CD4-positive, alpha-beta T cell treated with Interleukin-4 for 4 hours (primary cell): ENCODE measurements at regions not wholly inside any gene's neighbourhood (a gene's known extent, or its start where the extent isn't known, plus 50 kb on each side); places are given as distances from the start of the nearest gene placed in this dataset.
"Not testable (repeated sequence)": the region's sequence is repeated elsewhere in the genome, so short reads cannot be mapped to it uniquely, and the experiment has no call there.

ENCODE experiments used
- DNase-seq: peaks from one replicate; pipeline ENCODE4 v3.0.0-alpha.2; 2020

DNA sequence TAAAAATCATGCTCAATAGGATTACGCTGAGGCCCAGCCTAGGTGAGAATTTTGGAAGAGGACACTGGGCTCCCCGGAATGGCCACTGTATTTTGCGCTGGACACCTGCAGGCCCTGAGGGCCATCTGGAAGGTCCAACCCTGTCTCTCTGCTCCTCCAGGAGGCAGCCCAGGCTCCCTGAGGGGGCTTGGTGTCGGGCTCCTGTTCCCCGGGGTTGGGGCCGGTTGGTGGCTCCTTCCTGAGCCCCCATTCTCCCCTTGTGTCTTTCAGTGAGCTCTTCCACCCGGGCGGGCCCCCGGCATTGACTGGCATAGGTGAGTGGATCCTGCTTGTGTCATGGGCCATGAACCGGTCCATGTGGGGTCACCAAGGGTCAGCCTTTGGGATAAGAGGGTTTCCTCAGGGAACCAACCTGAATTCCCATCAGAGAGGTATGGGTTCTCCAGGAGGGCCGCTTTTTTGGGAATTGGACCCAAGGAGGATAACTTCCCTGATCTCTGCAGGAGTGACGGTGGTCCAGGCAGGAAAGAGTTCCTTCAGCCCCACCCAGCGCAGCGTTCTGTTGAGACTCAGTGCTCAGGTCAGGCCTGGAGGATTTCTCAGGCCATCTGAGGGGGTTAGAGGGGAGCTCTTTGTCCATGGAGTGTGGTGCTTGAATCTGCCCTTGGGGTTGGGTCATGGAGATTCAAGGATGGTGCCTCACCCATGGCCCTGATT lies 187.8 kb downstream of the UBE3A start:
- no peak for DNase-seq

- no peak for DNase-seq
Measured at GRCh38 chr15:25251700-25252390, 187.0 kb downstream of the UBE3A start.

GRCh38 chr15:25253048-25253973 lies 185.5 kb downstream of the UBE3A start:
- not testable (repeated sequence) for DNase-seq

GRCh38 chr15:25268166-25268565 lies 170.7 kb downstream of the UBE3A start:
- no peak for DNase-seq
